AG04450 (cell line): ENCODE measurements at regions not wholly inside any gene's neighbourhood (a gene's known extent, or its start where the extent isn't known, plus 50 kb on each side); places are given as distances from the start of the nearest gene placed in this dataset.
A peak's percentile ranks its signal among the peaks of the same experiment; 100 is the strongest.

Experiments used
- CTCF ChIA-PET: fragments of 300-600, 350-600 bp; formaldehyde crosslinking; extraction: SDS; loops from one replicate; lab custom pipeline; 2022; ENCODE audit warnings: antibody characterized with exemption, inconsistent platforms; lab: Charles Lee
- POLR2A ChIA-PET: fragments of 350-600 bp; formaldehyde crosslinking; extraction: SDS; loops from one replicate; lab custom pipeline; 2021; ENCODE audit warnings: antibody characterized with exemption, inconsistent platforms; lab: Yijun Ruan, JAX
- DNase-seq: peaks from one replicate; pipeline ENCODE4 v3.0.0-alpha.2; 2011; ENCODE audit warnings: low read depth, low spot score
- H3K27ac ChIP-seq: one replicate; pipeline ENCODE4 v1.5.1; 2012; ENCODE audit warnings: low read depth, low read length, control low read depth
- H3K27me3 ChIP-seq: one replicate; pipeline ENCODE4 v1.6.0; 2012; ENCODE audit warnings: low read length; ENCODE audit not compliant: control insufficient read depth, insufficient read depth
- H3K4me3 ChIP-seq: 2 replicates; pipeline ENCODE4 v1.5.1; 2011; ENCODE audit warnings: mild to moderate bottlenecking, low read depth, low read length, control low read depth
- H3K9me3 ChIP-seq: 2 replicates; pipeline ENCODE4 v1.5.1; 2012; ENCODE audit warnings: low read length; ENCODE audit not compliant: control insufficient read depth, insufficient read depth
- TF ChIP-seq, protein P1 (sequence below): IDR thresholded peaks from 2 replicates; pipeline ENCODE4 v1.5.1; 2011; ENCODE audit warnings: low read depth, low read length, control low read depth, inconsistent platforms

DNA sequence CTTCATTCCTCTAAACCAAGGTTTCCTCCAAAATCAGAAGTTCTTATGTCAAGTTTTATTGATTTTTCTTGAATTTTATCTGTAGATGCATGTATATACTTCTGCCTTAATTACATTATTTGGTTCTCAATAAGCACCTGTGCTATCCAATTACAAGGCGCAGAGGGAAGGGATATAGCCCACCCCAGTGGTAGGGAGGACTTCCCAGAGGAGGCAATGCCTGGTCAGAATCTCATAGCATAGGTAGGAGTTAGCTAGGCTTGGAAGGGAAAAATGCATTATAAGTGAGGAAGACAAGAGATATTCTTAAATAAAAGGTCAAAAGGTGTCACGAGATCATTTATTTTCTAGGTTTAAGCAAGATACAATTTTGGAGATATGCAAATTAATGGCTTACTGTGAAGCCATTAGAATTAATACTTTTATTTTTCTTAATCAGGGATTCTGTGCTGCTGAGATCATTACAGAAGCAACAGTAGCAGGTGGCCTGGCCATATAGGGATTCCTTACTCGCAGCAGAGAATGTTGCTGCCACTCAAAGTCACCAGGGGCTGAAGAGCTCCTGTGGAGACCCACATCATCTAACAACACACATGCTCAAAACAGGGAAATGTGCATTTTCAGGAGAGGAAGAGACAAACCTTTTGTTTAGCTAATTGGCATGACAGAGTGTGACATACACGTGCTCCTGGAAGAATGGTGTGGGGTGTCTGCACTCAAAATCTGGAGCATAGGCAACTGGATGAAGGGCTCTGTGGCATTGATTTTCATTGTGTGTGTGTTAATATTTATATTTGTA, 178.3 kb downstream of the ATG4C start:
- no peak overlapping the region for H3K4me3 ChIP-seq
- POLR2A ChIA-PET, result no interaction called here
- no peak overlapping the region for H3K27ac ChIP-seq
- H3K27me3 ChIP-seq, result no peaks in the 10 kb centered on the region
- no peak for DNase-seq
- CTCF ChIA-PET, result no interaction called here
- no peaks in the 10 kb centered on the region for H3K9me3 ChIP-seq
- TF ChIP-seq, protein P1, sequence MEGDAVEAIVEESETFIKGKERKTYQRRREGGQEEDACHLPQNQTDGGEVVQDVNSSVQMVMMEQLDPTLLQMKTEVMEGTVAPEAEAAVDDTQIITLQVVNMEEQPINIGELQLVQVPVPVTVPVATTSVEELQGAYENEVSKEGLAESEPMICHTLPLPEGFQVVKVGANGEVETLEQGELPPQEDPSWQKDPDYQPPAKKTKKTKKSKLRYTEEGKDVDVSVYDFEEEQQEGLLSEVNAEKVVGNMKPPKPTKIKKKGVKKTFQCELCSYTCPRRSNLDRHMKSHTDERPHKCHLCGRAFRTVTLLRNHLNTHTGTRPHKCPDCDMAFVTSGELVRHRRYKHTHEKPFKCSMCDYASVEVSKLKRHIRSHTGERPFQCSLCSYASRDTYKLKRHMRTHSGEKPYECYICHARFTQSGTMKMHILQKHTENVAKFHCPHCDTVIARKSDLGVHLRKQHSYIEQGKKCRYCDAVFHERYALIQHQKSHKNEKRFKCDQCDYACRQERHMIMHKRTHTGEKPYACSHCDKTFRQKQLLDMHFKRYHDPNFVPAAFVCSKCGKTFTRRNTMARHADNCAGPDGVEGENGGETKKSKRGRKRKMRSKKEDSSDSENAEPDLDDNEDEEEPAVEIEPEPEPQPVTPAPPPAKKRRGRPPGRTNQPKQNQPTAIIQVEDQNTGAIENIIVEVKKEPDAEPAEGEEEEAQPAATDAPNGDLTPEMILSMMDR, result no peak

DNA sequence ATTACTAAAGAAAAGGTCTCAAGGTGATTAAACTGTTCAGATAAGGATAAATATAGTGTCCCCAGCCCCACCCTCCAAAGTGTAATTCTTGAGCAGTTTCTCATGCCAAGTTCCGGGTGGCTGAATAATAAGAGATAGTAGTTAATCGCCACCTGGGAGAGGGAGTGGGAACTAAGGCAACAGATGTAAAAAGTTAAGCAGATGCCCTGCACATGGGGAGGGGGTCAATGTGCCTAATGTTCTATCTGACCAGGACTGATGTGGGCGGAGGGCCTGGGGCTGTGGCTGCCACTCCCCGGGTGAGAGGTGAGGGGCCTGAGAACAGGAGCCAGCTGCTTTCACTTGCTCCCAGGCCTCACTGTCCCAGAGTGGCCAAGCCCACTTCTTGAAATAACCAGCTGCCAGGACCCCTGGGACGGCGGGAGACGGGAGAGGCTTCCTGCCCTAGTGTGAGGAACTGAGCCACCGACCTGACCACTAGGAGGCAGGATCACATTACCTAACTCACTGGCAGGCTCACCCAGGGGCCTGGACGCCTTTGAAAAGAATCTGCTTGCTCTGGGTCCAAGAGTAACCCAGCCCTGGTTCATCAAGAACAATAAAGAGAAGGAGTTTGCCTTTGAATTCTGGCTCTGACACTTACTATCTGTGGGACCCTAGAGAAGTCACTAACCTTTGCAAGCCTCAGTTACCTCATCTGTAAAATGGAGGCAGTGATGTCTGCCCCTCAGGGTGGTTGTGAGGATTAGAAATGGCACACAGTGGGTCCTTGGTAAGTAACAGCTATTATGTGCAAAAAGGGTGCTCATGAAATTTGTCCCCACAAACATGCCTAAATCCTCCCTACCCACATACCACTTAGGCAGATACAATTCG, 179.2 kb downstream of the ATG4C start:
- ChIA-PET CTCF (interaction anchor here (1.2 kb wide), 1 partner anchor 186 kb away, joined by 6 read pairs; no protein-coding TSS in a partner anchor), POLR2A (no interaction called here)
- Histone ChIP-seq H3K27me3 (no peaks in the 10 kb centered on the region), H3K9me3 (no peaks in the 10 kb centered on the region), H3K27ac (no peak overlapping the region), H3K4me3 (no peak overlapping the region)
- no peak for DNase-seq
- TF ChIP-seq, protein P1, result peak; percentile 47

DNA sequence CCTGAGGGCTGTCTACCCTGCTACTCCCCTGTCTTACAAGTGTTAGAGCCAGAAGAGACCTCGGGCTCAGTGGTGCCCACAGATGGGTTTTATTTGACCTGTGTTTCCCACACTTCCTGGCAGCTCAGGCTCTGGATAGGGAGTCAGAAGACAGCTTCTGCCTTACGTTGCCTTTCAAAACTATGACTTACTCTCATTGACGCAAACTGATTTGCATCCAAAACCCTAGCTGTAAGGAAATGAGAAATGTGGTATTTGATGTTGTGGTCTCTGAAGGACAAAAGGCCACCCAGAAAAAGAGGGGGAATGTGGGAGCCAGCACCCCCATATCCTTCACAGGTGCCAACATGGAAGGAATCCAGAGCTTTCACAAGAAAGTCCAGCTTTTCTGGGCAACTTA, 180.2 kb downstream of the ATG4C start:
- ChIA-PET POLR2A (no interaction called here), CTCF (interaction anchor here (1.2 kb wide), 1 partner anchor 185 kb away, joined by 6 read pairs; no protein-coding TSS in a partner anchor)

DNA sequence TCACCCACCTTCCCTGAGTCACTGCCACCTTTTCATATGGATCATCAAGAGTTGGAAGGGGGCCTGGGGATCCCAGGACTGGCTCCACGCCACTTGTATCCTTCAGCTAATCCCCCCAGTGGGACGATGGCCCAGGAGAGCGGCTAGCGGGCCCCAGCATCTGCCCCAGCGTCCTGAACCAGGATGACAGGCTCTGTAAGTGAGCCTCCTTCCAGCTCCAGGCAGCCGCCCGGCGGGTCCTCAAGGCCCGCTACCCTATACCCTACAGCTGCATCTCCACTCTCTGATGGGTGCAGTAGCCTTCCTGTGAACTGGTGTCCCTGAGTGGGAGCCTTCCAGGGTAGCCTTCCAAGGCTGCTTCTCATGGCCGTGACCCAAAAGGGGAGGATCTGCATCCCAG, 183.1 kb downstream of the ATG4C start:
- H3K27me3 ChIP-seq, result no peaks in the 10 kb centered on the region
- no peaks in the 10 kb centered on the region for H3K9me3 ChIP-seq
- POLR2A ChIA-PET, result no interaction called here
- CTCF ChIA-PET, result no interaction called here
- no peak overlapping the region for H3K27ac ChIP-seq
- TF ChIP-seq, protein P1, result no peak
- no peak for DNase-seq
- H3K4me3 ChIP-seq, result no peak overlapping the region

More for the DNA sequence above, 180.2 kb downstream of the ATG4C start:
- H3K9me3 ChIP-seq, result no peaks in the 10 kb centered on the region
- TF ChIP-seq, protein P1, result no peak
- DNase-seq, result no peak
- no peaks in the 10 kb centered on the region for H3K27me3 ChIP-seq
- no peak overlapping the region for H3K4me3 ChIP-seq
- no peak overlapping the region for H3K27ac ChIP-seq
